RKO (cell line): ENCODE measurements at regions not wholly inside any gene's neighbourhood (a gene's known extent, or its start where the extent isn't known, plus 50 kb on each side); places are given as distances from the start of the nearest gene placed in this dataset.

ENCODE experiments used
- DNase-seq: peaks from one replicate; pipeline ENCODE4 v3.0.0-alpha.2; 2016; ENCODE audit warnings: low spot score

DNA sequence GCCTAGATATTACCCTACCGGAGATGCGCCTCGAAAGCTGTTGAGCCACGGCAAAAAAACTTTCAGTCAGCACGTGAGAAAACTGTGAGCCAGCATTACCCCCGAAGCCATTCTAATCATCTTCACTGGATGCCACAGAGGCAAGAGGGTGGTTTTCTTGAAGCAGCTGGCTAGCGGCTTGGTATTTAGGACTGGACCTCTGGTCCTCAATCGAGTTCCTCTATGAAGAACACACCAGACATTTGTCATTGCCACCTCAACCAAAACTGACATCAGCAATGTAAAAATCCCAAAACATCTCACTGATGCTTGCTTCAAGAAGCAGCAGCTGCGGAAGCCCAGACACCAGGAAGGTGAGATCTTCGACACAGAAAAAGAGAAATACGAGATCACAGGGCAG, 52.8 kb upstream of the SLC66A3 start:
- DNase-seq = no peak

DNA sequence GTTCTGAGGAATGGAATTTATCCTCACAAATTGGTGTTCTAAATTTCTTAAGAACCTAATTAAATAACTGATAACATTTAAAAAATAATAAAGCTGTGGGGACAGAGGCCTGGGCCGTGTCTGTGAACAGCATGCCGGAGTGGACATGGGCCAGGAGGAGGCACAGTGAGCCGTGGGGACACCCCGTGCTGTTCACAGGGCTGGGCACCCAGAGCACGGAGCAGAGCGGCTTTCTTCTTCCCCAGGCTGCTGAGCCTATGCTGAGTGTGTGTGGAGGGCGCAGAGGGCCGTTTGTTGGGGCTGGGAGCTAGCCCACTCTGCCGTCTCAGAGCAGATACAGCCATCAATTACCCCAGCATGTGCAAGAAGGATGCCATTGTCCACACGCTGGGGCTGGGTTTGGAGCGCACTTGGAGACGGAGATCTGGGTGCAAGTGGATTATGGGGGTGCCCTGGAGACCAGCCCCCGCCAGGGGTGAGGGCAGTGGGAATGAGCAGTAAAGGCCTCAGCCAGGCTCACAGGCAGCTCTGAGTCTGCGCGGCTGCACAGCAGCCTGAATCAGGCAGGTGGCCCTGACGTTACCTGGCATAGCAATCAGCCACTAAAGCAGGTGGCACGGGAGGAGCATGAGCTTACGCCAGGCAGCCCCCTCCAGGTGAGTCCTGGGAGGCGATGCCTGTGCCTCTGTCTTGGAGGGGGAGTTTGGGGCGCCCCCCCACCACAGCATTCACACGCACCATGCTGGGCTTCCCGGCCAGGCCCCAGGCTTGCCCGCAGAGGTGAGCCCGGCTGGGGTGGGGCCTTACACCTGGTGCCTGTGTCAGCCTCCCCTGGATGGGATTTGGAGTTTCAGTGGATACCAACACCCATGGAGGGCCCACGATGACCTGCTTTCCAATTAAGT, 52.1 kb upstream of the SLC66A3 start:
- no peak for DNase-seq

DNA sequence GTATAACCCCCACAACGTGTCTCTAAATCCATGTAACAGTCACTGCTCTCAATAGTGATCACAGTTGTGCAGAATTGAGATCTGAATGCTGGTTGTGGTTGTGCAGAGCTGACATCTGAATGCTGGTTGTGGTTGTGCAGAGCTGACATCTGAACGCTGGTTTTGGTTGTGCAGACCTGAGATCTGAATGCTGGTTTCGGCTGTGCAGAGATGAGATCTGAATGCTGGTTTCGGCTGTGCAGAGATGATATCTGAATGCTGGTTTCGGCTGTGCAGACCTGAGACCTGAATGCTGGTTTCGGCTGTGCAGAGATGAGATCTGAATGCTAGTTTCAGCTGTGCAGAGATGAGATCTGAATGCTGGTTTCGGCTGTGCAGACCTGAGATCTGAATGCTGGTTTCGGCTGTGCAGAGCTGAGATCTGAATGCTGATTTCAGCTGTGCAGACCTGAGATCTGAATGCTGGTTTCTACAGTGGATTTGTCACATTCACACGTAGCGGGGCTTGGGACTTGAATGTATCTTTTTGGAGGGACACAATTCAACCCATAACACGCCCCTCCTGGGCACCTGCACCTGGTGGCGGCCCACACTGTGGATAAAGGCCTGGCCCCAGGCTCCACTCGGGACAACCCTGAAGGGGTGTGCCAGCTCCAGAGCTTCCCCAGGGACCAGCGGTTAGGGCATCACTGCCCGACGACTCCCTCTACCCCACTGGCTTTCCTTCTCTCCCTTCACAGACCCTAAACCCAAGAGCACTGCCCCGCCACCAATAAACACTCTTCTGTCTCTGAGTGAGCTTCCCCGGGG, 51.1 kb upstream of the SLC66A3 start:
- no peak for DNase-seq

DNA sequence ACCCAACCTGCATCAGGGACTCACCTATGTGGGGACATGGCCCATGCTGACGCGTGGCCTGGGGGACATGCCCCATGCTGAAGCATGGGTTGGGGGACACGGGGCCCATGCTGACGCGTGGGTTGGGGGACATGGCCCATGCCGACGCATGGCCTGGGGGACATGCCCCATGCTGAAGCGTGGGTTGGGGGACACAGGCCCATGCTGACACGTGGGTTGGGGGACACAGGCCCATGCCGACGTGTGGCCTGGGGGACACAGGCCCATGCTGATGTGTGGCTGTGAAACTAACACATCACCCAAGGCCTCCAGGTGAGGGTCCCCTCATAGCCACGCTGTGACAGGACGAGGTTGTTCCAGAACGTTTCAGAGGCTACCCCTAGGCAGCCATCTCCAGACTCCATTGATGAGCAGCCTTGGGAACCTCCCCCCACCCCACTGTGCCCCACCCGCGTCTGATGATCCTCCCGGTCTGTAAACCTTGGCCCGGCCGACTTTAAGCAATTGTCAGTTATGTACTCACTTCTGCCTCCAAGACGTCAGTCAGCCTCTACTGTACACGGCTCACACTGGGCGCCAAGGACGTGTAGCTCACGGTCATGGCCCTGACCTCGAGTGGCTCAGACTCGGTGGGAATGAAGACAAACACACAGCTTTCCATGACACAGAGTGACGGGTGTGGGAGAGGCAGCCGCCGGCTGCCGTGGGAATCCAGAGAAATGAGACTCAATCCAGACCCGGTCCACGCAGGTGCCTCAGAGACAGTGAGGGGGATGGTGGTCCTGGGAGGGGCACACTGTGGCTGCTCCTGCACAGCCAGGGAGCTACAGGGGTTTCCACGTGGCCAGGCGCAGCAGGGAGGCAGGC, 50.2 kb upstream of the SLC66A3 start:
- no peak for DNase-seq
